A673 (cell line): ENCODE measurements at regions not wholly inside any gene's neighbourhood (a gene's known extent, or its start where the extent isn't known, plus 50 kb on each side); places are given as distances from the start of the nearest gene placed in this dataset.

Experiments
- CTCF ChIP-seq: fragments of 300-800, 200-600 bp; sonication (generic); conservative IDR thresholded peaks from 2 replicates; pipeline ENCODE4 v1.5.1; 2017; ENCODE audit warnings: low read depth, mild to moderate bottlenecking, antibody characterized with exemption, low read length, moderate library complexity, mixed read lengths
- EZH2 ChIP-seq: fragments of 200-600 bp; sonication (generic); IDR thresholded peaks from 2 replicates; pipeline ENCODE4 v1.6.1; 2017; ENCODE audit warnings: borderline replicate concordance, low read depth, mild to moderate bottlenecking, mixed read lengths, antibody characterized with exemption, low read length; ENCODE audit not compliant: poor library complexity, severe bottlenecking

- TF ChIP-seq CTCF (no peak), EZH2 (no peak)
Observed at GRCh38 chr7:132687016-132687415, 110.7 kb upstream of the PLXNA4 start.
